Liver (tissue), 3 donors: ENCODE measurements at regions not wholly inside any gene's neighbourhood (a gene's known extent, or its start where the extent isn't known, plus 50 kb on each side); places are given as distances from the start of the nearest gene placed in this dataset.

Experiments used
- CTCF ChIP-seq: fragments of 150-350 bp; IDR thresholded peaks from 2 replicates; pipeline ENCODE4 v1.5.1; 2017; ENCODE audit warnings: improper control_type of control experiment, low read depth, low read length; ENCODE audit not compliant: missing input control
- EGR1 ChIP-seq, 2 donors: IDR thresholded peaks; 2 replicates each; pipeline ENCODE4 v1.6.1; 2016 to 2018; ENCODE audit warnings: antibody characterized with exemption in 2 of 2, low read depth in 2 of 2
- FOXA1 ChIP-seq: IDR thresholded peaks from 2 replicates; pipeline ENCODE4 v1.6.1; 2016; ENCODE audit warnings: antibody characterized with exemption
- FOXA2 ChIP-seq: IDR thresholded peaks from 2 replicates; pipeline ENCODE4 v1.6.1; 2016; ENCODE audit warnings: antibody characterized with exemption
- GABPA ChIP-seq, 2 donors: IDR thresholded peaks in 1 of 2; conservative IDR thresholded peaks in 1 of 2; 2 replicates each; pipeline ENCODE4 v1.6.1; 2016; ENCODE audit warnings: antibody characterized with exemption in 2 of 2, mild to moderate bottlenecking in 1 of 2, moderate library complexity in 1 of 2
- JUND ChIP-seq, 2 donors: IDR thresholded peaks; 2 replicates each; pipeline ENCODE4 v1.6.1; 2016; ENCODE audit warnings: antibody characterized with exemption in 2 of 2
- MAX ChIP-seq: IDR thresholded peaks from 2 replicates; pipeline ENCODE4 v1.6.1; 2016; ENCODE audit warnings: antibody characterized with exemption
- RAD21 ChIP-seq, 2 donors: IDR thresholded peaks; 2 replicates each; pipeline ENCODE4 v1.6.1; 2016; ENCODE audit warnings: antibody characterized with exemption in 2 of 2, mild to moderate bottlenecking in 2 of 2
- REST ChIP-seq: IDR thresholded peaks from 2 replicates; pipeline ENCODE4 v1.6.1; 2016; ENCODE audit warnings: antibody characterized with exemption, mild to moderate bottlenecking
- SP1 ChIP-seq: IDR thresholded peaks from 2 replicates; pipeline ENCODE4 v1.6.1; 2018; ENCODE audit warnings: antibody characterized with exemption, mild to moderate bottlenecking
- TAF1 ChIP-seq: conservative IDR thresholded peaks from 2 replicates; pipeline ENCODE4 v1.6.1; 2016; ENCODE audit warnings: antibody characterized with exemption, mild to moderate bottlenecking
- donor health status: healthy.
- donor health status: healthy.

DNA sequence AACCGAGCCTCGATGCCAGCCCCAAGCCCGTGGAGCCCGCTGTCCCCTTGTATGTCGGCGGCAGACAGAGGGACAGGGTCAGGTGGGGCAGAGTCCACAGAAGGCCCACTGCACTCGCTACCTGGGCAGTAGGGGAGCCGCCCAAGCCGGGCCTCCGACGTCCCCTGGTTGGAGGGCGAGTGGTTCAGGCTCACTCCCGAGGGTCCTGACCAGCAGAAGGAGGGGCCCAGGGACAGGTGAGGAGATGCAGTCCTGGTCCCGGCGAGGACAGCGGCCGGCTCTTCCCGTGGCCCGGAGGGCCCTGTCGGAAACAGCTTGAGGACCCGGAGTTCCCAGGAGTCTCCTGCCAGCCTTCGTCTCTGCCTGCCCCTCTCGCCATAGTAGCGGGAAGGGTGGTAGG is 216.7 kb upstream of the SFSWAP start:
- no peak for TF ChIP-seq SP1
- TF ChIP-seq CTCF, result no peak
- TF ChIP-seq REST, result no peak
- no peak for TF ChIP-seq RAD21 (IDR thresholded peaks at IDR 0.05)
- no peak for TF ChIP-seq FOXA2
- TF ChIP-seq MAX, result no peak
- no peak for TF ChIP-seq JUND (IDR thresholded peaks at IDR 0.05)
- TF ChIP-seq FOXA1, result no peak
- TF ChIP-seq EGR1 (IDR thresholded peaks at IDR 0.05; ENCODE audit: low read depth in 2 of 2), result no peak
- TF ChIP-seq TAF1, result no peak
- TF ChIP-seq GABPA (IDR thresholded peaks at IDR 0.05 in 1 of 2, conservative IDR thresholded peaks at IDR 0.05 in 1 of 2), result no peak
